ENCODE measurements at regions not wholly inside any gene's neighbourhood (a gene's known extent, or its start where the extent isn't known, plus 50 kb on each side); places are given as distances from the start of the nearest gene placed in this dataset.

- H3K27me3 ChIP-seq (ENCODE audit: insufficient read depth, poor library complexity, severe bottlenecking), result no peaks in the 10 kb centered on the region
- TF ChIP-seq, protein P1, sequence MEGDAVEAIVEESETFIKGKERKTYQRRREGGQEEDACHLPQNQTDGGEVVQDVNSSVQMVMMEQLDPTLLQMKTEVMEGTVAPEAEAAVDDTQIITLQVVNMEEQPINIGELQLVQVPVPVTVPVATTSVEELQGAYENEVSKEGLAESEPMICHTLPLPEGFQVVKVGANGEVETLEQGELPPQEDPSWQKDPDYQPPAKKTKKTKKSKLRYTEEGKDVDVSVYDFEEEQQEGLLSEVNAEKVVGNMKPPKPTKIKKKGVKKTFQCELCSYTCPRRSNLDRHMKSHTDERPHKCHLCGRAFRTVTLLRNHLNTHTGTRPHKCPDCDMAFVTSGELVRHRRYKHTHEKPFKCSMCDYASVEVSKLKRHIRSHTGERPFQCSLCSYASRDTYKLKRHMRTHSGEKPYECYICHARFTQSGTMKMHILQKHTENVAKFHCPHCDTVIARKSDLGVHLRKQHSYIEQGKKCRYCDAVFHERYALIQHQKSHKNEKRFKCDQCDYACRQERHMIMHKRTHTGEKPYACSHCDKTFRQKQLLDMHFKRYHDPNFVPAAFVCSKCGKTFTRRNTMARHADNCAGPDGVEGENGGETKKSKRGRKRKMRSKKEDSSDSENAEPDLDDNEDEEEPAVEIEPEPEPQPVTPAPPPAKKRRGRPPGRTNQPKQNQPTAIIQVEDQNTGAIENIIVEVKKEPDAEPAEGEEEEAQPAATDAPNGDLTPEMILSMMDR (IDR thresholded peaks at IDR 0.05; ENCODE audit: insufficient read depth, low read length), result no peak
- no peak for TF ChIP-seq SPI1 (IDR thresholded peaks at IDR 0.05; ENCODE audit: borderline replicate concordance, low read depth)
- TF ChIP-seq REST (IDR thresholded peaks at IDR 0.05; ENCODE audit: insufficient replicate concordance, low read depth), result no peak
- TF ChIP-seq GABPA (IDR thresholded peaks at IDR 0.05; ENCODE audit: low read depth), result no peak
- no peak for TF ChIP-seq POLR2AphosphoS5 (IDR thresholded peaks at IDR 0.05; ENCODE audit: low read depth)
- no peak overlapping the region for H3K27ac ChIP-seq (replicated peaks)
- DNase-seq (ENCODE audit: low read depth in 1 of 2, low spot score in 1 of 2), result no peak
- H3K4me3 ChIP-seq (replicated peaks; ENCODE audit: insufficient read depth, low read length), result no peak overlapping the region
These were observed 654.5 kb downstream of the TOX3 start for GRCh38 chr16:51892293-51893007.

DNA sequence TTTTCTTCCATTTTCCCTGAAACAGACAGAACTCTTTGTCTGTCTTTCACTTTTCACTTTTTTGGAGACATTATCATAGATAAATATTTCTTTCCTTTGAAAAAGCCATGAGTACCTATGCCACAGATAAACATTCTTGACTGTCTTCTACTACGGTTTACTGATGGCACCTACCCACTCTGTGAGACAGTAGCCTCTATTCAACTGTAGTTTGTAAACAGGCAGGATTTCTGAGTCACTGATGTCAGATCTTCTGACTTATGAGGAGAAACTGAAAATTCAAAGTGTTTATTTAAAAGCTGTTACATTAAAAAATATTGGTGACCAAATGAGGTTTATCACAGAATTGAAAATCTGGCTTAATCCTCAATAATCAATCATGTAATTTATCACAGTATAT is 658.4 kb downstream of the TOX3 start:
- DNase-seq (ENCODE audit: low read depth in 1 of 2, low spot score in 1 of 2), result no peak
- Histone ChIP-seq H3K27me3 (ENCODE audit: insufficient read depth, poor library complexity, severe bottlenecking) (no peaks in the 10 kb centered on the region), H3K27ac (replicated peaks) (no peak overlapping the region), H3K4me3 (replicated peaks; ENCODE audit: insufficient read depth, low read length) (no peak overlapping the region)
- TF ChIP-seq, protein P1 (IDR thresholded peaks at IDR 0.05; ENCODE audit: insufficient read depth, low read length), result no peak
- TF ChIP-seq SPI1 (IDR thresholded peaks at IDR 0.05; ENCODE audit: borderline replicate concordance, low read depth) (no peak), GABPA (IDR thresholded peaks at IDR 0.05; ENCODE audit: low read depth) (no peak), POLR2AphosphoS5 (IDR thresholded peaks at IDR 0.05; ENCODE audit: low read depth) (no peak), REST (IDR thresholded peaks at IDR 0.05; ENCODE audit: insufficient replicate concordance, low read depth) (no peak)

- no peaks in the 10 kb centered on the region for H3K27me3 ChIP-seq (ENCODE audit: insufficient read depth, poor library complexity, severe bottlenecking)
- H3K4me3 ChIP-seq (replicated peaks; ENCODE audit: insufficient read depth, low read length), result no peak overlapping the region
- no peak overlapping the region for H3K27ac ChIP-seq (replicated peaks)
- no peak for DNase-seq (ENCODE audit: low read depth in 1 of 2, low spot score in 1 of 2)
- no peak for TF ChIP-seq REST (IDR thresholded peaks at IDR 0.05; ENCODE audit: insufficient replicate concordance, low read depth)
These were observed 658.9 kb downstream of the TOX3 start for GRCh38 chr16:51888016-51888415.

Measured in HL-60 (cell line).